Small intestine (tissue), 7 donors: ENCODE measurements at regions not wholly inside any gene's neighbourhood (a gene's known extent, or its start where the extent isn't known, plus 50 kb on each side); places are given as distances from the start of the nearest gene placed in this dataset.
"Not testable (repeated sequence)": the region's sequence is repeated elsewhere in the genome, so short reads cannot be mapped to it uniquely, and the experiment has no call there.

ENCODE experiments used
- DNase-seq, 2 donors: peaks; one replicate each; pipeline versions ENCODE4 v3.0.0 to v3.0.0-alpha.2; 2013
- FAIRE-seq: peaks from 2 replicates; lab custom pipeline; 2012; peaks lifted over from hg19 to GRCh38; lab: Jason Lieb, UNC
- H3K27ac ChIP-seq, 3 donors: one replicate each; pipeline ENCODE4 v1.5.1; 2013; ENCODE audit warnings: low read length in 2 of 3, mild to moderate bottlenecking in 2 of 3, control low read depth in 1 of 3, inconsistent platforms in 1 of 3, low read depth in 1 of 3, moderate library complexity in 1 of 3
- H3K27me3 ChIP-seq, 3 donors: one replicate each; pipeline ENCODE4 v1.6.1; 2013; ENCODE audit warnings: low read length in 3 of 3, inconsistent platforms in 1 of 3; ENCODE audit not compliant: control insufficient read depth in 3 of 3, insufficient read depth in 3 of 3
- H3K36me3 ChIP-seq, 3 donors: one replicate each; pipeline ENCODE4 v1.6.1; 2013; ENCODE audit warnings: low read length in 3 of 3, inconsistent platforms in 1 of 3, low read depth in 1 of 3, mild to moderate bottlenecking in 1 of 3, moderate library complexity in 1 of 3; ENCODE audit not compliant: control insufficient read depth in 3 of 3, insufficient read depth in 2 of 3
- H3K4me1 ChIP-seq, 3 donors: one replicate each; pipeline ENCODE4 v1.6.1; 2013; ENCODE audit warnings: low read length in 2 of 3, inconsistent platforms in 1 of 3, low read depth in 1 of 3, mild to moderate bottlenecking in 1 of 3, moderate library complexity in 1 of 3; ENCODE audit not compliant: control insufficient read depth in 3 of 3, insufficient read depth in 2 of 3
- H3K4me3 ChIP-seq, 3 donors: one replicate each; pipeline ENCODE4 v1.5.1; 2013; ENCODE audit warnings: low read length in 3 of 3, control low read depth in 1 of 3, inconsistent platforms in 1 of 3, low read depth in 1 of 3, mild to moderate bottlenecking in 1 of 3, moderate library complexity in 1 of 3
- H3K9me3 ChIP-seq, 2 donors: one replicate each; pipeline ENCODE4 v1.6.1; 2013; ENCODE audit warnings: low read depth in 1 of 2, low read length in 1 of 2; ENCODE audit not compliant: control insufficient read depth in 2 of 2, insufficient read depth in 1 of 2
- WGBS, 3 donors: extraction: QIAGEN DNeasy Blood & Tissue Kit; methylation state at CpG; one replicate each; pipeline ENCODE4 v1.1.7; 2013; 5-methylcytosine and 5-hydroxymethylcytosine counted together
- donor health status: healthy with polysubstance abuse.
- donor health status: control.
- donor health status: control.
- donor health status: Bipolar disorder and iron deficiency.
- donor health status: healthy.

- WGBS, 3 donors: 81 to 89% (median 84%) methylated on average over 10 of the region's 10 CpGs
- not testable (repeated sequence) for H3K9me3 ChIP-seq, H3K36me3 ChIP-seq, H3K27ac ChIP-seq, H3K4me1 ChIP-seq, H3K4me3 ChIP-seq, FAIRE-seq, H3K27me3 ChIP-seq, DNase-seq
Observed at GRCh38 chr6:78694628-78695027, 172.7 kb upstream of the IRAK1BP1 start.

- 72 to 85% (median 75%) methylated on average over 1 of the region's 1 CpG for WGBS, 3 donors
- Histone ChIP-seq H3K36me3 (no peaks in the 10 kb centered on the region), H3K27ac (no peak overlapping the region), H3K4me1 (no peaks in the 10 kb centered on the region), H3K9me3 (no peaks in the 10 kb centered on the region), H3K27me3 (no peaks in the 10 kb centered on the region), H3K4me3 (no peak overlapping the region)
- FAIRE-seq: no peak
- no peak for DNase-seq
Observed at GRCh38 chr6:78700991-78701390, 166.4 kb upstream of the IRAK1BP1 start.

- 58 to 70% (median 63%) methylated on average over 2 of the region's 2 CpGs for WGBS, 3 donors
Observed at GRCh38 chr6:78701407-78701806, 165.9 kb upstream of the IRAK1BP1 start.

GRCh38 chr6:78709021-78709420, 158.3 kb upstream of the IRAK1BP1 start:
- DNase-seq (no peak), FAIRE-seq (no peak)
- Histone ChIP-seq H3K4me3 (no peak overlapping the region), H3K36me3 (no peaks in the 10 kb centered on the region), H3K9me3 (no peaks in the 10 kb centered on the region), H3K4me1 (no peaks in the 10 kb centered on the region), H3K27ac (no peak overlapping the region), H3K27me3 (no peaks in the 10 kb centered on the region)
- 87 to 88% (median 87%) methylated on average over 3 of the region's 3 CpGs for WGBS, 3 donors

More at GRCh38 chr6:78701407-78701806, 165.9 kb upstream of the IRAK1BP1 start:
- no peaks in the 10 kb centered on the region for H3K36me3 ChIP-seq
- H3K4me3 ChIP-seq: no peak overlapping the region
- H3K4me1 ChIP-seq: no peaks in the 10 kb centered on the region
- FAIRE-seq: no peak
- H3K27ac ChIP-seq: no peak overlapping the region
- no peaks in the 10 kb centered on the region for H3K27me3 ChIP-seq
- DNase-seq: no peak
- no peaks in the 10 kb centered on the region for H3K9me3 ChIP-seq

- no peak overlapping the region for H3K4me3 ChIP-seq
- no peaks in the 10 kb centered on the region for H3K36me3 ChIP-seq
- H3K27ac ChIP-seq: no peak overlapping the region
- no peaks in the 10 kb centered on the region for H3K27me3 ChIP-seq
- FAIRE-seq (no peak), DNase-seq (no peak)
- no peaks in the 10 kb centered on the region for H3K9me3 ChIP-seq
- H3K4me1 ChIP-seq: no peaks in the 10 kb centered on the region
- 77 to 84% (median 83%) methylated on average over 4 of the region's 4 CpGs for WGBS, 3 donors
Observed at GRCh38 chr6:78713564-78713963, 153.8 kb upstream of the IRAK1BP1 start.

GRCh38 chr6:78744144-78744543, 123.2 kb upstream of the IRAK1BP1 start:
- no peak for FAIRE-seq
- peaks cover 0 to 10% of the 10 kb centered on the region in 2 donors for H3K9me3 ChIP-seq

GRCh38 chr6:78746457-78746856, 120.9 kb upstream of the IRAK1BP1 start:
- FAIRE-seq (no peak), DNase-seq (no peak)
- Histone ChIP-seq H3K27me3 (no peaks in the 10 kb centered on the region), H3K4me3 (no peak overlapping the region), H3K9me3 (peaks cover 0 to 10% of the 10 kb centered on the region in 2 donors), H3K27ac (no peak overlapping the region), H3K36me3 (no peaks in the 10 kb centered on the region), H3K4me1 (no peaks in the 10 kb centered on the region)
- WGBS, 3 donors: 82 to 92% (median 92%) methylated on average over 2 of the region's 2 CpGs

More at GRCh38 chr6:78744144-78744543, 123.2 kb upstream of the IRAK1BP1 start:
- Histone ChIP-seq H3K36me3 (no peaks in the 10 kb centered on the region), H3K27ac (no peak overlapping the region), H3K4me3 (no peak overlapping the region), H3K4me1 (no peaks in the 10 kb centered on the region), H3K27me3 (no peaks in the 10 kb centered on the region)
- DNase-seq: no peak

- no peak for FAIRE-seq
- H3K27me3 ChIP-seq: peaks cover 0 to 3% (median 0%) of the 10 kb centered on the region in 3 donors
- no peak for DNase-seq
- H3K36me3 ChIP-seq: no peaks in the 10 kb centered on the region
- peaks cover 0 to 10% of the 10 kb centered on the region in 2 donors for H3K9me3 ChIP-seq
- no peaks in the 10 kb centered on the region for H3K4me1 ChIP-seq
- no peak overlapping the region for H3K27ac ChIP-seq
- no peak overlapping the region for H3K4me3 ChIP-seq
Observed at GRCh38 chr6:78749326-78749725, 118.0 kb upstream of the IRAK1BP1 start.

- not testable (repeated sequence) for DNase-seq, H3K4me1 ChIP-seq, H3K36me3 ChIP-seq, H3K27me3 ChIP-seq, H3K27ac ChIP-seq, FAIRE-seq, H3K4me3 ChIP-seq
- 65 to 84% (median 76%) methylated on average over 13 of the region's 13 CpGs for WGBS, 3 donors
- peaks cover 0 to 14% of the 10 kb centered on the region in 2 donors for H3K9me3 ChIP-seq
Observed at GRCh38 chr6:78758297-78758798, 109.0 kb upstream of the IRAK1BP1 start.
